ENCODE measurements at regions not wholly inside any gene's neighbourhood (a gene's known extent, or its start where the extent isn't known, plus 50 kb on each side); places are given as distances from the start of the nearest gene placed in this dataset.
"Not testable (repeated sequence)": the region's sequence is repeated elsewhere in the genome, so short reads cannot be mapped to it uniquely, and the experiment has no call there.

- no peaks in the 10 kb centered on the region for H3K36me3 ChIP-seq
- no peak overlapping the region for H3K27ac ChIP-seq
- TF ChIP-seq CTCF (IDR thresholded peaks at IDR 0.05) = no peak
- H3K4me3 ChIP-seq = no peak overlapping the region
- DNase-seq (ENCODE audit: low spot score) (no peak), ATAC-seq (ENCODE audit: insufficient number of reproducible peaks, low FRiP score, low read depth) (no peak)
- H3K4me1 ChIP-seq (ENCODE audit: control insufficient read depth in 1 of 2, low read depth in 2 of 2) = no peaks in the 10 kb centered on the region
- H3K27me3 ChIP-seq (replicated peaks; ENCODE audit: insufficient read depth) = no peaks in the 10 kb centered on the region
- no peaks in the 10 kb centered on the region for H3K9me3 ChIP-seq
These were observed 206.5 kb upstream of the ANO5 start for GRCh38 chr11:21986361-21986760.

- no peak overlapping the region for H3K27ac ChIP-seq
- no peak for TF ChIP-seq CTCF (IDR thresholded peaks at IDR 0.05)
- no peaks in the 10 kb centered on the region for H3K9me3 ChIP-seq
- no peak for DNase-seq (ENCODE audit: low spot score)
- no peaks in the 10 kb centered on the region for H3K36me3 ChIP-seq
- H3K27me3 ChIP-seq (replicated peaks; ENCODE audit: insufficient read depth) = no peaks in the 10 kb centered on the region
- H3K4me3 ChIP-seq = no peak overlapping the region
- H3K4me1 ChIP-seq (ENCODE audit: control insufficient read depth in 1 of 2, low read depth in 2 of 2) = no peaks in the 10 kb centered on the region
- ATAC-seq (ENCODE audit: insufficient number of reproducible peaks, low FRiP score, low read depth) = no peak
These were observed 205.6 kb upstream of the ANO5 start for GRCh38 chr11:21987261-21987660.

- ATAC-seq (ENCODE audit: insufficient number of reproducible peaks, low FRiP score, low read depth) (no peak), DNase-seq (ENCODE audit: low spot score) (no peak)
- H3K9me3 ChIP-seq = no peaks in the 10 kb centered on the region
- H3K27ac ChIP-seq = no peak overlapping the region
- no peaks in the 10 kb centered on the region for H3K27me3 ChIP-seq (replicated peaks; ENCODE audit: insufficient read depth)
- H3K4me3 ChIP-seq = no peak overlapping the region
- TF ChIP-seq CTCF (IDR thresholded peaks at IDR 0.05) = no peak
- no peaks in the 10 kb centered on the region for H3K36me3 ChIP-seq
- no peaks in the 10 kb centered on the region for H3K4me1 ChIP-seq (ENCODE audit: control insufficient read depth in 1 of 2, low read depth in 2 of 2)
These were observed 204.4 kb upstream of the ANO5 start for GRCh38 chr11:21988477-21988876.

- DNase-seq (ENCODE audit: low spot score); H3K4me3 ChIP-seq; H3K36me3 ChIP-seq; H3K27me3 ChIP-seq (replicated peaks; ENCODE audit: insufficient read depth); H3K9me3 ChIP-seq; H3K27ac ChIP-seq; ATAC-seq (ENCODE audit: insufficient number of reproducible peaks, low FRiP score, low read depth); H3K4me1 ChIP-seq (ENCODE audit: control insufficient read depth in 1 of 2, low read depth in 2 of 2): not testable (repeated sequence)
These were observed 191.1 kb upstream of the ANO5 start for GRCh38 chr11:22001803-22002202.

- Histone ChIP-seq H3K4me1 (ENCODE audit: control insufficient read depth in 1 of 2, low read depth in 2 of 2) (no peaks in the 10 kb centered on the region), H3K36me3 (no peaks in the 10 kb centered on the region), H3K4me3 (no peak overlapping the region), H3K27ac (no peak overlapping the region), H3K27me3 (replicated peaks; ENCODE audit: insufficient read depth) (no peaks in the 10 kb centered on the region), H3K9me3 (no peaks in the 10 kb centered on the region)
- DNase-seq (ENCODE audit: low spot score) (no peak), ATAC-seq (ENCODE audit: insufficient number of reproducible peaks, low FRiP score, low read depth) (no peak)
- TF ChIP-seq CTCF (IDR thresholded peaks at IDR 0.05) = no peak
These were observed 186.0 kb upstream of the ANO5 start for GRCh38 chr11:22006901-22007300.

GRCh38 chr11:22031791-22032190 is 161.1 kb upstream of the ANO5 start:
- Histone ChIP-seq H3K4me1 (ENCODE audit: control insufficient read depth in 1 of 2, low read depth in 2 of 2) (no peaks in the 10 kb centered on the region), H3K27me3 (replicated peaks; ENCODE audit: insufficient read depth) (no peaks in the 10 kb centered on the region), H3K4me3 (no peak overlapping the region), H3K36me3 (no peaks in the 10 kb centered on the region), H3K27ac (no peak overlapping the region), H3K9me3 (no peaks in the 10 kb centered on the region)
- TF ChIP-seq CTCF (IDR thresholded peaks at IDR 0.05) = no peak
- no peak for DNase-seq (ENCODE audit: low spot score)
- ATAC-seq (ENCODE audit: insufficient number of reproducible peaks, low FRiP score, low read depth) = no peak

Data from thoracic aorta (tissue), 2 donors.